ENCODE measurements at regions not wholly inside any gene's neighbourhood (a gene's known extent, or its start where the extent isn't known, plus 50 kb on each side); places are given as distances from the start of the nearest gene placed in this dataset.
A peak's percentile ranks its signal among the peaks of the same experiment; 100 is the strongest.

DNA sequence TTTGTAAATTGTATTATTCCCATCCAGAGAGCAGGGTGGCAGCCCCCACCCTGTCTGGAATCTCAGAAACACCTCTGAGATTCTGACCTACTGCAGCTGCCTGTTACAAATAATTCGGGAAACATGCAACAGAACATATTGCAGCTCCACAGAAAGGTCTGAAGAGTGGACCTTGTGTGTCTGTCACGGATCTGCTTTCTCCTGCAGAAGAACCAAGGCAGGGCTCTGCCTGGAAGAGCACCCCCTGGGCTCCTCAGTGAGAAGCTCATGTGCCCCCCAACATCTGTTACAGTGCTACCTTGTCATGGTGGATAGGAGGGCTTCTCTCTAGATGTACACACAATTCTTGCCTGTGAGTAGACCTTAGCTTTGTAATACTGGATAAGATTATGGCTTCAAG lies 286.6 kb upstream of the GATB start:
- H3K4me3 ChIP-seq (ENCODE audit: low read depth, low read length): no peak overlapping the region
- peaks cover 9% of the 10 kb centered on the region for H3K27me3 ChIP-seq (ENCODE audit: control insufficient read depth, insufficient read depth, low read length)
- no peaks in the 10 kb centered on the region for H3K36me3 ChIP-seq (ENCODE audit: control insufficient read depth, insufficient read depth, low read length)
- DNase-seq (ENCODE audit: low read depth): no peak
- TF ChIP-seq, protein P1, sequence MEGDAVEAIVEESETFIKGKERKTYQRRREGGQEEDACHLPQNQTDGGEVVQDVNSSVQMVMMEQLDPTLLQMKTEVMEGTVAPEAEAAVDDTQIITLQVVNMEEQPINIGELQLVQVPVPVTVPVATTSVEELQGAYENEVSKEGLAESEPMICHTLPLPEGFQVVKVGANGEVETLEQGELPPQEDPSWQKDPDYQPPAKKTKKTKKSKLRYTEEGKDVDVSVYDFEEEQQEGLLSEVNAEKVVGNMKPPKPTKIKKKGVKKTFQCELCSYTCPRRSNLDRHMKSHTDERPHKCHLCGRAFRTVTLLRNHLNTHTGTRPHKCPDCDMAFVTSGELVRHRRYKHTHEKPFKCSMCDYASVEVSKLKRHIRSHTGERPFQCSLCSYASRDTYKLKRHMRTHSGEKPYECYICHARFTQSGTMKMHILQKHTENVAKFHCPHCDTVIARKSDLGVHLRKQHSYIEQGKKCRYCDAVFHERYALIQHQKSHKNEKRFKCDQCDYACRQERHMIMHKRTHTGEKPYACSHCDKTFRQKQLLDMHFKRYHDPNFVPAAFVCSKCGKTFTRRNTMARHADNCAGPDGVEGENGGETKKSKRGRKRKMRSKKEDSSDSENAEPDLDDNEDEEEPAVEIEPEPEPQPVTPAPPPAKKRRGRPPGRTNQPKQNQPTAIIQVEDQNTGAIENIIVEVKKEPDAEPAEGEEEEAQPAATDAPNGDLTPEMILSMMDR (IDR thresholded peaks at IDR 0.05; ENCODE audit: insufficient read depth, low read length, poor library complexity, severe bottlenecking): no peak

DNA sequence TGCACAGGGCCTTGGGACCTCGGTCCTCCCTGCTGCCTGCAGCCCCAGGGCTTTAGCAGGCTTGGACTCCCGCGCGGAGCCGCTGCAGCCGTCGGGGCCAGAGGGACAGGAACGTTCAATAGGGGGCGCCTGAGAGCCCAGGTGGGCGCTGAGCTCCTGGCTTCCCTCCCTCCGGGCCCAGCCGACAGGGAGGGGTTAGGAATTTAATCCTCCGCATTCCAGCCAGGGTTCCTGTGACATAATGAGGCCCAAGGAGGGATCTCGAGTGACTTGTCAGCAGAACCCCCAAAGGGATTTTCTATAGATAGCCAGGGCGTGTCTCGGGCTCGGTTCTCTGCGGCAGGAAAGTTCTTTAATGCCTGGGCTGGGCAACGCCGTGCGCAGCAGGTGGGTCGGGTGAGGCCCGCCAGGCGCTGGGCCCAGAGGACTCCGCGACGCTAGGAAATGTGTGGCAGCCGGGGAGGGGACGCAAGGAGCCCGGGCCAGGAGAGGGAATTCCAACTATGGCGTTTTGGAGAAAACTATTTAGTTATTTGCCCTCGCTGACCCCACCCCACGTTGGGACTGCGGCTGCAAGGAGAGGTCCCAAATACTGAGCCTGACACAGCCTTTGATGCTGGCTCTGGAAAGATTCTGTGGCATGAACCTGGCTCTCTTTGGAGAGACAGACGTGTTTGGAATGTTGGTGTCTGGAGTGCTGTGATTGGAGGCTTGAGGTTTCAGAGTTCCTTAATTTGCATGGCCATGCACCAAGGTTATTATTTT lies 285.2 kb upstream of the GATB start:
- peak overlapping the region; percentile 25 for H3K4me3 ChIP-seq (ENCODE audit: low read depth, low read length)
- DNase-seq (ENCODE audit: low read depth): no peak
- TF ChIP-seq, protein P1 (IDR thresholded peaks at IDR 0.05; ENCODE audit: insufficient read depth, low read length, poor library complexity, severe bottlenecking): peak; percentile 95
- H3K27me3 ChIP-seq (ENCODE audit: control insufficient read depth, insufficient read depth, low read length): peaks cover 9% of the 10 kb centered on the region
- no peaks in the 10 kb centered on the region for H3K36me3 ChIP-seq (ENCODE audit: control insufficient read depth, insufficient read depth, low read length)

DNA sequence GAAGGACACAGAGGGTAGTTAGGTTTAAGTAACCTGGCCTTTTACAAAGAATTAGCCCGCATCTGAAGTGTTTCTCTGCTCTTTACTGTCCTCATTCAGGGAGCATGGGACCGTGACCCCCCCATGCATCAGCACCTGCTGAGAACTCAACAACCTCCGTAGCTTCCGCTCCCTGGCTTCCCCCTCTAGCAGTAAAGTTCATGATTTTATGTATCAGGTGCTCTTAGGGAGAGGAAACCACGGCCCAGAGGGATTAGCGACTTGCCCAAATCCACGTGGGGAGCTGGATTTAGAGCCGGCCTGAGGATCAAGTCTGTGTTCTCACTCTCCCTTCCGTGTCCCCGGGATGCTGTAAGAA lies 284.6 kb upstream of the GATB start:
- H3K27me3 ChIP-seq (ENCODE audit: control insufficient read depth, insufficient read depth, low read length): peaks cover 9% of the 10 kb centered on the region
- TF ChIP-seq, protein P1 (IDR thresholded peaks at IDR 0.05; ENCODE audit: insufficient read depth, low read length, poor library complexity, severe bottlenecking): no peak
- peak overlapping the region; percentile 11 for H3K4me3 ChIP-seq (ENCODE audit: low read depth, low read length)
- H3K36me3 ChIP-seq (ENCODE audit: control insufficient read depth, insufficient read depth, low read length): no peaks in the 10 kb centered on the region
- DNase-seq (ENCODE audit: low read depth): no peak

DNA sequence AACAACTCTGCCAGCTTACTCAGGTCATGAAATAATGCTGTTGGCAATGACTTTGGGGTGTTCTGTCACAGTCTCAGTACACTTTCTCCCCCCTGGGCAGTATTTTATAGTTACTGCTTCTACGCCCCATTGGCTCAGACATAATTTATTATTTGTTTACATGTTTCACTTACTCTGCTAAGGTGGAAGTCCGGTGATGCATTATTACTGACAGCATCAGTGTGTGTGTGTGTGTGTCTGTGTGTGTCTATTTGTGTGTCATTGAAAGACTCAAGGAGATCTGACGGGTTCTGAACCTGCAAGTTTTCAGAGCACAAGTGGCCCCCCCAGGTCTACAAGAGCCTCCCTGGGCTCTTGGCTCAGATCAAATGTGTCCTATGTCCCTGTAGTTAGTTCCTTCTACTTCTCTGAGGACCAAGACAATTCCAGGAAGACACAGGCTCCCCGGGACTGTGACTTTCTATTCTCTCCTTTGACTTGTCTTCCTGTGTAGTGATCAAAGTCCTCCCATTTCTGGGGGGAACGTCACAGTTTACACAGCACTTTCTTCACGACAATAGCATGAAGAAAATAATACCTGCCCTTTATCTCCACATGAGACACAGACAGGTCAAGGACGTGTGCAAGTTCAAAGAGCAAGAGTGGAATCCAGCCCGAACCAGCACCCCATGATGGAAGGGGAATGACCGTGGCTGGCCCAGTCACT lies 283.7 kb upstream of the GATB start:
- DNase-seq (ENCODE audit: low read depth): no peak

DNA sequence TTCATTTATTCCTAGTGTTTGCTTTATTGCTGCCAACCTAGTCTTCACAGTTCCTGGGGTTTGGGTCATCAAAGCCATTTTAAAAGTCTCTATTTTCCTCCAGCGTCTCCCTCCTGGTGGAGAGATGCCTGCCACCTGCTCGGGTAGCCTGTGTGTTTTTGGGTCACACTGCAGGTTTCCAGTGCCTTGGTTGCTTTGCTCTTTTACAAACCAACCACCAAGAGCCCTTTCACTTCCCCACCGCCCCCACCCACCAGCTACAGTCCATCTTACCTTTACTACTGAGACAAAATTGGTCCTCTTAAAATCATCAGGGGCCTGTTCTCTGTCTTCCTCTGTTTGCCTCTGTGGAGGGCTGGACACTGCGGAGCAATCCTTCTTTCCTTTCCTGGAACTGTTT lies 280.5 kb upstream of the GATB start:
- TF ChIP-seq, protein P1 (IDR thresholded peaks at IDR 0.05; ENCODE audit: insufficient read depth, low read length, poor library complexity, severe bottlenecking): no peak
- Histone ChIP-seq H3K4me3 (ENCODE audit: low read depth, low read length) (no peak overlapping the region), H3K36me3 (ENCODE audit: control insufficient read depth, insufficient read depth, low read length) (no peaks in the 10 kb centered on the region), H3K27me3 (ENCODE audit: control insufficient read depth, insufficient read depth, low read length) (peaks cover 9% of the 10 kb centered on the region)
- DNase-seq (ENCODE audit: low read depth): no peak

More for the DNA sequence above, 283.7 kb upstream of the GATB start:
- TF ChIP-seq, protein P1 (IDR thresholded peaks at IDR 0.05; ENCODE audit: insufficient read depth, low read length, poor library complexity, severe bottlenecking): no peak
- Histone ChIP-seq H3K27me3 (ENCODE audit: control insufficient read depth, insufficient read depth, low read length) (peaks cover 9% of the 10 kb centered on the region), H3K36me3 (ENCODE audit: control insufficient read depth, insufficient read depth, low read length) (no peaks in the 10 kb centered on the region), H3K4me3 (ENCODE audit: low read depth, low read length) (no peak overlapping the region)
